OCI-LY3 (cell line): ENCODE measurements at regions not wholly inside any gene's neighbourhood (a gene's known extent, or its start where the extent isn't known, plus 50 kb on each side); places are given as distances from the start of the nearest gene placed in this dataset.

Experiments used
- CTCF ChIP-seq: fragments of 200-600, 300-600 bp; sonication (generic); IDR thresholded peaks from 2 replicates; pipeline ENCODE4 v1.5.1; 2014; ENCODE audit warnings: antibody characterized with exemption, low read length, low read depth
- EZH2phosphoT487 ChIP-seq: fragments of 200-600 bp; shearing (Covaris generic); IDR thresholded peaks from 2 replicates; pipeline ENCODE4 v1.6.1; 2018; ENCODE audit warnings: antibody characterized with exemption, mixed run types, low read depth

GRCh38 chr12:128069359-128069997 is 197.5 kb upstream of the TMEM132C start:
- TF ChIP-seq CTCF, result peak; percentile 79
- TF ChIP-seq EZH2phosphoT487, result no peak
